ENCODE measurements at regions not wholly inside any gene's neighbourhood (a gene's known extent, or its start where the extent isn't known, plus 50 kb on each side); places are given as distances from the start of the nearest gene placed in this dataset.

DNA sequence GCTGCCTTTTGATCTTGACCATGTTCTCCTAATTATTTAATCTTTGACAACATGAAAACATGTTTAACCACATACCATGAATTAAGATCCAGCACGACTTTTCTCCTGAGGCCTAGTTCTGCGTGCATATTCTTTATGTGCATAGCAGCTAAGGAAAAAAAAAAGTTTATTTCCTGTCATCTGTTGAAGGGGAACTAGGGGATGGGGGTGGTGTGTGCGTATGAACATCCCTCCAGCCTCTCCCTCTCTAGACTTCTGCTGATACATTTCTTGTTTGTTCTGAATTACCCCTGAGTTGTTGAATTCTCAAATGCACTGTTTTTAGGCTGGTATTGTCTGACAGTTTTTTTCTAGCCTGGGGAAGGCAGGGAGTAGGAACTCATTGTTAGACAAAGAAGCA, 543.3 kb downstream of the FGF9 start:
- Mint-ChIP-seq H3K36me3 (no peaks in the 10 kb centered on the region), H3K4me1 (peaks cover 9 to 13% of the 10 kb centered on the region in 2 donors), H3K9me3 (no peaks in the 10 kb centered on the region), H3K4me3 (no peak overlapping the region), H3K27ac (no peak overlapping the region), H3K27me3 (no peaks in the 10 kb centered on the region)
- DNase-seq (no peak), ATAC-seq (replicated peaks) (peak in 1 of 2 donors; percentile 56)

DNA sequence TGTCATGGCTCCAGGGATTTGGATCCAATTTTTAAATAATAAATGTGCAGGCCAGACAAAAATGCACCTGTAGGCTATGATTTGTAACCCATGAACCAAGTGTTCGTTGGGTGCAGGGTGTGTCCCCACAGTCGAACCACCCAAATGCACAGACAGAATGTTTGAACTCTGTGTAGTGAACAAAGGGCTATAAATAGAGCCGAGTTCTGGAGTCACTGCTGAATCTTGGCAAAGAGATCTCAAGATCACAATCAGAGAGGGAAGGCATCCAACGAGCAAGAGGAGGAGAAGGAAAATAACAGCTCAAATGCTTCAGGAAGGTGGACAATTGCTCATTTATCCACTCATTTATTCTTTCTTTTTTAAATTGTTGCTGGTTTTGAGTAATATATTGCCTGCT, 547.9 kb downstream of the FGF9 start:
- Mint-ChIP-seq H3K4me1 (peaks cover 6 to 16% of the 10 kb centered on the region in 2 donors), H3K27ac (no peak overlapping the region), H3K27me3 (no peaks in the 10 kb centered on the region), H3K9me3 (no peaks in the 10 kb centered on the region), H3K36me3 (no peaks in the 10 kb centered on the region), H3K4me3 (no peak overlapping the region)
- no peak for DNase-seq
- no peak for ATAC-seq (replicated peaks)

DNA sequence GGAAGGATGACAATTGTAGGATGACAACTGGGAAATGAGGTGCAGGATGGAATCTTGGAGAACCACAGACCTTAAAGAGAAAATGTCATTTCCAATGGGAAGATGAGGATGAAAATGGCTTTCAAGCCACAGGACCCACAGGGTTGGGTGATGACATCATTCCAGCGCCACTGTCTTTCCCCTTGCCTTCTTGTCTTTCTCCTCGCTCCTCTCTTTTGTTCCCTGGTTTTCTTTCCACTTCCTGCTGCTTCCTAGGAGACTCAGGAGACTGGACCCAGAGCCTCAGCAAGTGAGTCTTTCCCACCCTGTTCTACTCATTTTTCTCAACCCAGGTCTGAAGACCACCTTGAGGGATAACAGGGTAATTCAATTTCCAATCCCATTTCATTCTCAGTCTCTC, 548.8 kb downstream of the FGF9 start:
- no peaks in the 10 kb centered on the region for H3K9me3 Mint-ChIP-seq
- H3K4me1 Mint-ChIP-seq: peaks cover 0 to 6% of the 10 kb centered on the region in 2 donors
- H3K27me3 Mint-ChIP-seq: no peaks in the 10 kb centered on the region
- H3K27ac Mint-ChIP-seq: no peak overlapping the region
- no peak overlapping the region for H3K4me3 Mint-ChIP-seq
- no peaks in the 10 kb centered on the region for H3K36me3 Mint-ChIP-seq
- DNase-seq (no peak), ATAC-seq (replicated peaks) (no peak)

- H3K4me1 Mint-ChIP-seq: peaks cover 0 to 6% of the 10 kb centered on the region in 2 donors
- H3K4me3 Mint-ChIP-seq: no peak overlapping the region
- ATAC-seq (replicated peaks) (peak in 1 of 2 donors; percentile 27), DNase-seq (no peak)
- no peaks in the 10 kb centered on the region for H3K9me3 Mint-ChIP-seq
- no peaks in the 10 kb centered on the region for H3K27me3 Mint-ChIP-seq
- H3K36me3 Mint-ChIP-seq: no peaks in the 10 kb centered on the region
- H3K27ac Mint-ChIP-seq: no peak overlapping the region
Measured at GRCh38 chr13:22220151-22221135, 549.6 kb downstream of the FGF9 start.

- Mint-ChIP-seq H3K27ac (no peak overlapping the region), H3K9me3 (no peaks in the 10 kb centered on the region), H3K4me1 (peaks cover 12 to 22% of the 10 kb centered on the region in 2 donors), H3K4me3 (no peak overlapping the region), H3K27me3 (no peaks in the 10 kb centered on the region), H3K36me3 (no peaks in the 10 kb centered on the region)
- no peak for ATAC-seq (replicated peaks)
- no peak for DNase-seq
Measured at GRCh38 chr13:22223411-22223810, 552.5 kb downstream of the FGF9 start.

DNA sequence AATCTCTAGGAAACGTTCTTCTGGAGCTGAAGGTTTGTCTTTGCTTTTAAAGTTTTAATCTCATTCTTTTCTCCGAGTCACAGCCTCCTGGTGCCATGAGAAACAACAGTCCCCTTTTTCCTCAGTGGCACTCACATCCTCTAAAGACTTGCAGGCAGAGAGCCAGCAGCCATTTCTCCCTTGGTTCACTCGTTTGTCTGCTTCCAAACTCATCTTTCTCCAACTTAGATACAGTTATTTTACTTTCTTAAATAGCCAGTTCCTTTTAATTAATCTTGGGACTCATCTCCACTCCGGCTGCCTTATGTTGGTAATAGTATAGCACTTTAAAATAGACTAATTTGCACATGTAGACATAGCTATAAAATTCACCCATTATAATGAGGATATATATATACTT, 555.2 kb downstream of the FGF9 start:
- Mint-ChIP-seq H3K4me1 (peaks cover 22 to 38% of the 10 kb centered on the region in 2 donors), H3K27me3 (no peaks in the 10 kb centered on the region), H3K4me3 (no peak overlapping the region), H3K9me3 (peaks cover 0 to 2% of the 10 kb centered on the region in 2 donors), H3K36me3 (no peaks in the 10 kb centered on the region), H3K27ac (no peak overlapping the region)
- no peak for DNase-seq
- ATAC-seq (replicated peaks): no peak

DNA sequence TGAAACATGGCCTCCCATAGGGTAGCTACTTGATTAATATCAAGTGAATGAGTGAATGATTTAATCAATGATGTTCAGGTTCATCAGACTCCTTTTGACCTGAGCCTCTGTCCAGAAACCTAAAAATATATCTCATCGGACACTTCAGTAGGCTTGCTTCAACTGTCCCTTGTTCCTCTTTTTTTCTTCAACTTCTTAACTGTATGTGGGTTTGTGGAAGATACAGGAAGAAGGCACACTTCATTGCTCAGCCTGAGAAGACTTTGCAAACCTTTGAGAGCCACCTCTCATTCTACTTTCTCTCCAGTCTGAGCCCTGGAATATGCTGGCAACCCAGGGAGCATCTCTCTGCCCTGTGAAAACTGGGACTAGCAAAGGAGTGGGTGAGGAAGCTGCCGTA, 557.0 kb downstream of the FGF9 start:
- no peak for DNase-seq
- ATAC-seq (replicated peaks): peak; percentile 87 to 96
- peaks cover 0 to 2% of the 10 kb centered on the region in 2 donors for H3K9me3 Mint-ChIP-seq
- H3K27me3 Mint-ChIP-seq: no peaks in the 10 kb centered on the region
- no peak overlapping the region for H3K27ac Mint-ChIP-seq
- H3K36me3 Mint-ChIP-seq: no peaks in the 10 kb centered on the region
- H3K4me3 Mint-ChIP-seq: peak overlapping the region in 1 of 2 donors; percentile 6
- peaks cover 24 to 45% of the 10 kb centered on the region in 2 donors for H3K4me1 Mint-ChIP-seq

- Mint-ChIP-seq H3K4me1 (peaks cover 24 to 45% of the 10 kb centered on the region in 2 donors), H3K27me3 (no peaks in the 10 kb centered on the region), H3K9me3 (peaks cover 0 to 2% of the 10 kb centered on the region in 2 donors), H3K36me3 (no peaks in the 10 kb centered on the region), H3K27ac (no peak overlapping the region), H3K4me3 (no peak overlapping the region)
- ATAC-seq (replicated peaks) (peak in 1 of 2 donors; percentile 36), DNase-seq (no peak)
Measured at GRCh38 chr13:22229916-22230315, 559.0 kb downstream of the FGF9 start.

- H3K9me3 Mint-ChIP-seq: peaks cover 0 to 2% of the 10 kb centered on the region in 2 donors
- H3K4me1 Mint-ChIP-seq: peaks cover 24 to 41% of the 10 kb centered on the region in 2 donors
- no peak overlapping the region for H3K27ac Mint-ChIP-seq
- H3K4me3 Mint-ChIP-seq: no peak overlapping the region
- no peak for ATAC-seq (replicated peaks)
- H3K27me3 Mint-ChIP-seq: no peaks in the 10 kb centered on the region
- H3K36me3 Mint-ChIP-seq: no peaks in the 10 kb centered on the region
- DNase-seq: no peak
Measured at GRCh38 chr13:22232186-22232585, 561.3 kb downstream of the FGF9 start.

GRCh38 chr13:22235285-22235949, 564.5 kb downstream of the FGF9 start:
- H3K27ac Mint-ChIP-seq: no peak overlapping the region
- no peaks in the 10 kb centered on the region for H3K36me3 Mint-ChIP-seq
- H3K9me3 Mint-ChIP-seq: peaks cover 0 to 2% of the 10 kb centered on the region in 2 donors
- H3K4me3 Mint-ChIP-seq: no peak overlapping the region
- ATAC-seq (replicated peaks) (no peak), DNase-seq (no peak)
- H3K27me3 Mint-ChIP-seq: no peaks in the 10 kb centered on the region
- H3K4me1 Mint-ChIP-seq: peaks cover 7 to 13% of the 10 kb centered on the region in 2 donors

DNA sequence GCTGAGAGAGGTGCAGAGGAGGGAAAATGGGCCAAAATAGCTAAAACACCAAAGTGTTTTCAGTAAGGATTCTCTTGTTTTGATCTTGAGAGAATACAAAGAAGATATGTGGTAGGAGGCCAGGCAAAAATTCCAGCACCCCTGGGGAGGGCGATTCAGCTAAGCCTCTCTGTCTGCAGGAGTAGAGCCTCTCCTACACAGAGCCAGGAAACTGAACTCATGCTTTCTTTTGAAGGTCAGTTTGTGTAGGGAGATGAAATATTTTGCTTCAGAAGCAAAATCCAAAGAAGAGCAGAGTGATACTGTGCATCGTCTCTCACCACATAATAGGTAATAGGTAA, 565.0 kb downstream of the FGF9 start:
- H3K4me3 Mint-ChIP-seq: no peak overlapping the region
- H3K36me3 Mint-ChIP-seq: no peaks in the 10 kb centered on the region
- H3K27ac Mint-ChIP-seq: no peak overlapping the region
- peaks cover 0 to 1% of the 10 kb centered on the region in 2 donors for H3K9me3 Mint-ChIP-seq
- ATAC-seq (replicated peaks) (no peak), DNase-seq (no peak)
- peaks cover 6 to 8% of the 10 kb centered on the region in 2 donors for H3K4me1 Mint-ChIP-seq
- H3K27me3 Mint-ChIP-seq: no peaks in the 10 kb centered on the region

GRCh38 chr13:22238269-22238668, 567.4 kb downstream of the FGF9 start:
- ATAC-seq (replicated peaks) (no peak), DNase-seq (no peak)
- no peak overlapping the region for H3K27ac Mint-ChIP-seq
- H3K4me1 Mint-ChIP-seq: peaks cover 0 to 2% of the 10 kb centered on the region in 2 donors
- no peaks in the 10 kb centered on the region for H3K27me3 Mint-ChIP-seq
- H3K36me3 Mint-ChIP-seq: no peaks in the 10 kb centered on the region
- H3K9me3 Mint-ChIP-seq: peaks cover 0 to 2% of the 10 kb centered on the region in 2 donors
- no peak overlapping the region for H3K4me3 Mint-ChIP-seq

- Mint-ChIP-seq H3K27me3 (no peaks in the 10 kb centered on the region), H3K9me3 (peaks cover 0 to 2% of the 10 kb centered on the region in 2 donors), H3K4me3 (no peak overlapping the region), H3K27ac (no peak overlapping the region), H3K4me1 (peaks cover 0 to 2% of the 10 kb centered on the region in 2 donors), H3K36me3 (no peaks in the 10 kb centered on the region)
- no peak for DNase-seq
- ATAC-seq (replicated peaks): no peak
Measured at GRCh38 chr13:22240716-22241115, 569.8 kb downstream of the FGF9 start.

GRCh38 chr13:22243469-22244163, 572.7 kb downstream of the FGF9 start:
- H3K27me3 Mint-ChIP-seq: peaks cover 0 to 5% of the 10 kb centered on the region in 2 donors
- H3K27ac Mint-ChIP-seq: no peak overlapping the region
- no peaks in the 10 kb centered on the region for H3K36me3 Mint-ChIP-seq
- ATAC-seq (replicated peaks) (no peak), DNase-seq (no peak)
- peaks cover 0 to 2% of the 10 kb centered on the region in 2 donors for H3K9me3 Mint-ChIP-seq
- peaks cover 0 to 2% of the 10 kb centered on the region in 2 donors for H3K4me1 Mint-ChIP-seq
- no peak overlapping the region for H3K4me3 Mint-ChIP-seq

All from stimulated activated naive B cell treated with anti-CD40 and anti-IgM and Interleukin-4, amounts not matched to agents 10 μg/mL and 1 μg/mL and 100 μg/mL, for 72 hours (primary cell).